ENCODE measurements at regions not wholly inside any gene's neighbourhood (a gene's known extent, or its start where the extent isn't known, plus 50 kb on each side); places are given as distances from the start of the nearest gene placed in this dataset.

DNA sequence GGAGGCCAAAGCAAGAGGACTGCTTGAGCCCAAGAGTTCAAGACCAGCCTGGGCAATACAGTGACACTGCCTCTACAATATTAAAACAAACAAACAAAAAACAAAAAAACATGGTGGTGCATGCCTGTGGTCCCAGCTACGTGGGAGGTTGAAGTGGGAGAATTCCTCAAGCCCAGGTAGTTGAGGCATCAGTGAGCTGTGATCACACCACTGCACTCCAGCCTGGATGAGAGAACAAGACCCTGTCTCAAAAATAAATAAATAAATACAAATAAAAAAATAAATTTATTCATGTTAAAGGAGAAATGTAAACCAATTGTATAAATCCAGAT is 200.6 kb downstream of the BCHE start:
- no peaks in the 10 kb centered on the region for H3K27me3 Mint-ChIP-seq (ENCODE audit: low read depth)
- H3K9me3 Mint-ChIP-seq: peaks cover 11% of the 10 kb centered on the region
- H3K36me3 Mint-ChIP-seq: no peaks in the 10 kb centered on the region
- H3K4me1 Mint-ChIP-seq: peaks cover 4% of the 10 kb centered on the region
- H3K27ac Mint-ChIP-seq: no peak overlapping the region
- H3K4me3 Mint-ChIP-seq: no peak overlapping the region
- DNase-seq (ENCODE audit: low spot score in 2 of 2, unreplicated experiment in 2 of 2): no peak
- no peak for TF ChIP-seq CTCF (IDR thresholded peaks at IDR 0.05; ENCODE audit: unreplicated experiment)

GRCh38 chr3:165635791-165636683 is 201.2 kb downstream of the BCHE start:
- Mint-ChIP-seq H3K9me3 (peaks cover 14% of the 10 kb centered on the region), H3K4me1 (no peaks in the 10 kb centered on the region), H3K27me3 (ENCODE audit: low read depth) (no peaks in the 10 kb centered on the region), H3K36me3 (no peaks in the 10 kb centered on the region), H3K4me3 (no peak overlapping the region), H3K27ac (no peak overlapping the region)
- no peak for TF ChIP-seq CTCF (IDR thresholded peaks at IDR 0.05; ENCODE audit: unreplicated experiment)
- DNase-seq (ENCODE audit: low spot score in 2 of 2, unreplicated experiment in 2 of 2): no peak

GRCh38 chr3:165624761-165625160 is 212.5 kb downstream of the BCHE start:
- Mint-ChIP-seq H3K4me1 (peaks cover 6% of the 10 kb centered on the region), H3K4me3 (no peak overlapping the region), H3K9me3 (peaks cover 32% of the 10 kb centered on the region), H3K27ac (no peak overlapping the region), H3K36me3 (no peaks in the 10 kb centered on the region), H3K27me3 (ENCODE audit: low read depth) (no peaks in the 10 kb centered on the region)
- no peak for DNase-seq (ENCODE audit: low spot score in 2 of 2, unreplicated experiment in 2 of 2)
- TF ChIP-seq CTCF (IDR thresholded peaks at IDR 0.05; ENCODE audit: unreplicated experiment): no peak

DNA sequence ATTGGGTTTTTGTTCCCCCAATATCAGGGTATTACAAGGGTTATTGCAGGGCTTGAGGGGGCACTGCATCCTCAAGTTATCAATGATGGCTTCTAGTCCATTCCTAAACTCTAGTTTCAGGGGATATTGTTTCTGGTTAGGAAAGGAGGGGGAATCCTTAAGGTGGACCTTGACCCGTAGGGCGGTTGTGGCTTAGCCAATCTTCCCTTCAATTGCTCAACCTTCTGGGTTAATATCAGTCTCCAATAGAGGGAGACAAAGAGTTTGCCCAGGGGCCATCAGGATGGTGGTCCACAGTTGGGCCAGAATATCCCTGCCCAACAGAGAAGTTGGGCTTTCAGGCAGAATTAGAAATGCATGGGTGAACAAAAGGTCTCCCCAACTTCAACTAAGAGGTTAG is 214.9 kb downstream of the BCHE start:
- peaks cover 6% of the 10 kb centered on the region for H3K4me1 Mint-ChIP-seq
- peaks cover 18% of the 10 kb centered on the region for H3K9me3 Mint-ChIP-seq

DNA sequence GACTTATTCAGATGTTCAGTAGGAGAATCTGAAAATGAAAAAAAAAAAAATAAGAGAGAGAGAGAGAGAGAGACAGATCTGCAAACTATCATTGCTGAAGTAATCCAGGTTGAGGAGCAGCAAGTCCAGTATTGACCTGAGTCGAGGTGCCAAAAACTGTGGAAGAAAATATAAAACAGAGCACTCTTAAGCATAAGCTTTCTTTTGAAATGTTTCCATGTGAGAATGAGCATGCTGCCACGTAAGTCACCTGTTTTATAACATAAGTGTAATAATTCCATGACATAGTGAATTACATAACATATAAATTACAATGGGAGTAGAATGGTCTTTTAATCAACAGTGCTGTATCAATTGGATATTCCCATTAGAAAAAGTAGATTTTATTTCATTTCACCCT is 218.2 kb downstream of the BCHE start:
- no peak overlapping the region for H3K4me3 Mint-ChIP-seq
- no peak for TF ChIP-seq CTCF (IDR thresholded peaks at IDR 0.05; ENCODE audit: unreplicated experiment)
- no peak for DNase-seq (ENCODE audit: low spot score in 2 of 2, unreplicated experiment in 2 of 2)
- no peaks in the 10 kb centered on the region for H3K36me3 Mint-ChIP-seq
- H3K27me3 Mint-ChIP-seq (ENCODE audit: low read depth): no peaks in the 10 kb centered on the region
- no peak overlapping the region for H3K27ac Mint-ChIP-seq
- peaks cover 6% of the 10 kb centered on the region for H3K4me1 Mint-ChIP-seq
- H3K9me3 Mint-ChIP-seq: peaks cover 10% of the 10 kb centered on the region

More for the DNA sequence above, 214.9 kb downstream of the BCHE start:
- no peaks in the 10 kb centered on the region for H3K27me3 Mint-ChIP-seq (ENCODE audit: low read depth)
- no peak for DNase-seq (ENCODE audit: low spot score in 2 of 2, unreplicated experiment in 2 of 2)
- no peak overlapping the region for H3K4me3 Mint-ChIP-seq
- H3K36me3 Mint-ChIP-seq: no peaks in the 10 kb centered on the region
- H3K27ac Mint-ChIP-seq: no peak overlapping the region
- no peak for TF ChIP-seq CTCF (IDR thresholded peaks at IDR 0.05; ENCODE audit: unreplicated experiment)
